ENCODE measurements at regions not wholly inside any gene's neighbourhood (a gene's known extent, or its start where the extent isn't known, plus 50 kb on each side); places are given as distances from the start of the nearest gene placed in this dataset.

GRCh38 chr20:58045579-58045978 is 182.9 kb downstream of the ANKRD60 start:
- Histone ChIP-seq H3K36me3 (ENCODE audit: insufficient read depth, low read length) (no peaks in the 10 kb centered on the region), H2AFZ (ENCODE audit: low read length) (no peak overlapping the region), H3K9ac (ENCODE audit: low read depth, low read length, poor library complexity, severe bottlenecking) (no peak overlapping the region), H3K9me3 (ENCODE audit: insufficient read depth, low read depth, low read length) (no peaks in the 10 kb centered on the region), H4K20me1 (ENCODE audit: insufficient read depth, low read length, poor library complexity, severe bottlenecking) (no peaks in the 10 kb centered on the region), H3K4me3 (ENCODE audit: low read length, poor library complexity, severe bottlenecking) (no peak overlapping the region), H3K4me1 (ENCODE audit: insufficient read depth, low read length, poor library complexity, severe bottlenecking) (no peaks in the 10 kb centered on the region), H3F3A (ENCODE audit: low read depth) (no peaks in the 10 kb centered on the region), H3K9me2 (replicated peaks; ENCODE audit: low read depth, low read length) (no peaks in the 10 kb centered on the region), H3K27me3 (ENCODE audit: insufficient read depth, low read length, poor library complexity, severe bottlenecking) (no peaks in the 10 kb centered on the region), H3K4me2 (ENCODE audit: low read depth, low read length, poor library complexity, severe bottlenecking) (no peak overlapping the region), H3K79me2 (ENCODE audit: insufficient read depth, low read length) (no peaks in the 10 kb centered on the region)
- TF ChIP-seq EZH2phosphoT487 (IDR thresholded peaks at IDR 0.05; ENCODE audit: borderline replicate concordance): no peak

- H3K9me3 ChIP-seq (ENCODE audit: insufficient read depth, low read depth, low read length): no peaks in the 10 kb centered on the region
- no peaks in the 10 kb centered on the region for H4K20me1 ChIP-seq (ENCODE audit: insufficient read depth, low read length, poor library complexity, severe bottlenecking)
- no peaks in the 10 kb centered on the region for H3K9me2 ChIP-seq (replicated peaks; ENCODE audit: low read depth, low read length)
- H3K27me3 ChIP-seq (ENCODE audit: insufficient read depth, low read length, poor library complexity, severe bottlenecking): no peaks in the 10 kb centered on the region
- TF ChIP-seq CTCF (conservative IDR thresholded peaks at IDR 0.05; ENCODE audit: low read length): no peak
- no peak for TF ChIP-seq EZH2phosphoT487 (IDR thresholded peaks at IDR 0.05; ENCODE audit: borderline replicate concordance)
- H3K4me2 ChIP-seq (ENCODE audit: low read depth, low read length, poor library complexity, severe bottlenecking): no peak overlapping the region
- no peaks in the 10 kb centered on the region for H3K79me2 ChIP-seq (ENCODE audit: insufficient read depth, low read length)
- no peak overlapping the region for H3K4me3 ChIP-seq (ENCODE audit: low read length, poor library complexity, severe bottlenecking)
- H3K9ac ChIP-seq (ENCODE audit: low read depth, low read length, poor library complexity, severe bottlenecking): no peak overlapping the region
- no peaks in the 10 kb centered on the region for H3K36me3 ChIP-seq (ENCODE audit: insufficient read depth, low read length)
- H2AFZ ChIP-seq (ENCODE audit: low read length): no peak overlapping the region
- no peaks in the 10 kb centered on the region for H3F3A ChIP-seq (ENCODE audit: low read depth)
- H3K4me1 ChIP-seq (ENCODE audit: insufficient read depth, low read length, poor library complexity, severe bottlenecking): no peaks in the 10 kb centered on the region
Measured at GRCh38 chr20:58044931-58045555, 183.4 kb downstream of the ANKRD60 start.

GRCh38 chr20:58044286-58044685 is 184.2 kb downstream of the ANKRD60 start:
- Histone ChIP-seq H3K9me3 (ENCODE audit: insufficient read depth, low read depth, low read length) (no peaks in the 10 kb centered on the region), H3K9me2 (replicated peaks; ENCODE audit: low read depth, low read length) (no peaks in the 10 kb centered on the region), H3K4me1 (ENCODE audit: insufficient read depth, low read length, poor library complexity, severe bottlenecking) (no peaks in the 10 kb centered on the region), H3K9ac (ENCODE audit: low read depth, low read length, poor library complexity, severe bottlenecking) (no peak overlapping the region), H3K4me2 (ENCODE audit: low read depth, low read length, poor library complexity, severe bottlenecking) (no peak overlapping the region), H4K20me1 (ENCODE audit: insufficient read depth, low read length, poor library complexity, severe bottlenecking) (no peaks in the 10 kb centered on the region), H3F3A (ENCODE audit: low read depth) (no peaks in the 10 kb centered on the region), H3K79me2 (ENCODE audit: insufficient read depth, low read length) (no peaks in the 10 kb centered on the region), H2AFZ (ENCODE audit: low read length) (no peak overlapping the region), H3K4me3 (ENCODE audit: low read length, poor library complexity, severe bottlenecking) (no peak overlapping the region), H3K36me3 (ENCODE audit: insufficient read depth, low read length) (no peaks in the 10 kb centered on the region), H3K27me3 (ENCODE audit: insufficient read depth, low read length, poor library complexity, severe bottlenecking) (no peaks in the 10 kb centered on the region)
- TF ChIP-seq EZH2phosphoT487 (IDR thresholded peaks at IDR 0.05; ENCODE audit: borderline replicate concordance) (no peak), CTCF (conservative IDR thresholded peaks at IDR 0.05; ENCODE audit: low read length) (no peak)
